Kidney tubule cell (primary cell): ENCODE measurements at regions not wholly inside any gene's neighbourhood (a gene's known extent, or its start where the extent isn't known, plus 50 kb on each side); places are given as distances from the start of the nearest gene placed in this dataset.

Experiments
- DNase-seq: peaks from one replicate; pipeline ENCODE4 v3.0.0-alpha.2; 2018; ENCODE audit warnings: low spot score

- DNase-seq = no peak
Measured at GRCh38 chr10:78274491-78274890, 240.8 kb downstream of the RPS24 start.

DNA sequence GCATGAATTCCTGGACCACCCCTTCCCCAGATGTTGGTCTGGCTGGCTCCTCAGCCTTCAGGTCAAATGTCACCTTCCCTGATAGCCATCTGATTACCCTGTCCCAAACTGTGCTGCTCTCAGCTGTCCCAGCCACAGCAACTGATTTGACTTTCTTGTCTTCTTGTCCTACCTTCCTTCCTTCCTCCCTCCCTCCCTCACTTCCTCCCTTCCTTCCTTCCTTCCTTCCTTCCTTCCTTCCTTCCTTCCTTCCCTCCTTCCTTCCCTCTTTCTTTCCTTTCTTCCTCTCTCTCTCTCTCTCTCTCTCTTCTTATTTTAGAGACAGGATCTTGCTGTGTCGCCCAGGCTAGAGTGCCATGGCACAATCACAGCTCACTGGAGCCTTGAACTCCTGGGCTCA, 242.5 kb downstream of the RPS24 start:
- DNase-seq = no peak

DNA sequence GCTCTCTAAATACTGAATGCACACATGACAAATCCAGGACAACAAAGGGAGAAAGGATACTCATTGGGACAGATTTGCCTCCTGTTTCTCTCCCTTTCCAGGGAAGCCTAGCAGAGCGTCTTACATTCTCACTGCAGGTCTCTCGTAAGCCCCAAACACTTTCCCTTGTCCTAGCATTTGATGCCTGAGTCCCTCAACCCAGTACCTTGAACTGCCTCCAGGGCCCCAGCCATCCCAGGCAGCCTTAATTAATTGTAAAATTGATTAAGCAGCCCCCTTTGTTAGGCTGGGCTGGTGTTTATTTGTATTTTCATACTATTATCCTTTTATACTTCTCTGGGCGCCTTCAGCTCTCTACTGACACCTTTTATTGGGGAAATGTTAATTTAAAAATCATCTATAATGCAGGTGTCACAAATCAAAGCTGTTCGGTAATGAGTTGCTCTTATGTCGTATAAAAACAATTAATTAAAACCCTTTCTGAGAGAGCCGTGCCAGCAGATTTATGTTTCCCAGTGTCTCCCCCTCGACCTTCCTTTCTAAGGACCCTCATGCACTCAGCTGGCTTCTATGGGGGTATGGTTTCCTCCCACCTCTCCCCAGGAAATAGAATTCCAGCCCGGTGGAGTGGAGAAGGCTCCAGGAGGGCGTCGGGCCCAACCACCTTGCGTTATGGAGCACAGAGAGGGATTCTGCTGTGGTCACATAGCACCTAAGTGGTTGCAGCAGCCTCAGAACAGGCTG, 243.8 kb downstream of the RPS24 start:
- no peak for DNase-seq

GRCh38 chr10:78278058-78278404, 244.4 kb downstream of the RPS24 start:
- DNase-seq = no peak

- DNase-seq = no peak
Measured at GRCh38 chr10:78279756-78280155, 246.1 kb downstream of the RPS24 start.

GRCh38 chr10:78280604-78281003, 246.9 kb downstream of the RPS24 start:
- DNase-seq = no peak

DNA sequence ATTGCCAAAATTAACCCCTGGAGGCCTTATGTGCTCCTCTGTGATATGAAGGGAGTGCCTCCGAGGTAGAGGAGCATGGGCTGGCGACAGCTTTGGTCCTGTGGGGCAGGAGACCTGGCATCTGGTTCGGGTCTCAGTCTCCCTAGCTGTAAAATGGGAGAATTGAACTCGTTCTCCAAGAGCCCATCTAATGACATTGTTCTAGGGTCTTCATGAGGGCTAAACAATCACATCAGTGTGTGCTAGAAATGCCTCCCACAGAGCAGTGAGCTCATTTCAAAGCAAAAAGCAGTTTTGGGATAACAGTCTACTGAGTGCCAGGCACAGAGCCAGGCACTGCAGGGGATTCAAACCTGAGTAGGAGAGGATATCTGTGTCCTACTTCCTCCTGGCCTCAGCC, 248.0 kb downstream of the RPS24 start:
- DNase-seq = no peak

GRCh38 chr10:78283069-78283682, 249.5 kb downstream of the RPS24 start:
- DNase-seq = no peak

DNA sequence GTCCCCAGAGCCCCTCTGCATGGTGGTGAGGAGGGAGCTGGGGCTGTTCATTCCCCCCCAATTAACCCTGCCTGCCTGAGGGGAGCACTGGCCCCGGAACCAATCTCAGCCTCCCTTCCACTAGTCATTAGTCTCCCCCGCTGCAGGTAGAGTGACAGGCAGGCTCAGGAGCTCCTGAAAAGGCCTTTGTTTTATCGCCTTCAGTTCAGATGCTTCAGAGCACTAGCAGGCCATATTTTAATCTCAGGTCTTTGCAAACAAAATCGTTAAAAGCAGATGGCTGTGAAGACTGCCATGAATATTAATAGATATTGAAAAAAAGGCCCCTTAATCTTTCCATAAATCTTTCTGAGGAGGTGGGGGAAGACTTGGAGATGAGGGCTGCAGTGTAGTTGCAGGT, 250.7 kb downstream of the RPS24 start:
- no peak for DNase-seq

- no peak for DNase-seq
Measured at GRCh38 chr10:78285226-78285625, 251.6 kb downstream of the RPS24 start.

DNA sequence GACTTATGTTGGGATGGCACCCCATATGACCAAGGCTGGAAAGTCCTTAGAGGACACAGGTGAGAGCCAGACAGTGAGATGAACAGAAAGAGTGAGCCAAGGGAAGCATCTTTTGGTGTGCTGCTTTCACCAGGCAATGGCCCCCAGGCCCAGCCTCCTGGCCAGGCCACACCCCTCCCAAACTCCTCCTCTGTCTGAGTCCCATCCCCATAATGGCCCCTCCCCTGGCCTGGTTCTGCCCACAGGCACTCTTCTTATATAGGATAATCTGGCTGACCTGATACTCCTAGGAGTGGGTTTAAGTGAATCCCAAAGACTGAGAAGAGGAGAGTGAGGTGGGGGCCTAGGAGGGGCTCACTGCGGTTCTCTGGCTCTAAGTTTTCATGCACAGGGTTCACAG, 252.5 kb downstream of the RPS24 start:
- no peak for DNase-seq

DNA sequence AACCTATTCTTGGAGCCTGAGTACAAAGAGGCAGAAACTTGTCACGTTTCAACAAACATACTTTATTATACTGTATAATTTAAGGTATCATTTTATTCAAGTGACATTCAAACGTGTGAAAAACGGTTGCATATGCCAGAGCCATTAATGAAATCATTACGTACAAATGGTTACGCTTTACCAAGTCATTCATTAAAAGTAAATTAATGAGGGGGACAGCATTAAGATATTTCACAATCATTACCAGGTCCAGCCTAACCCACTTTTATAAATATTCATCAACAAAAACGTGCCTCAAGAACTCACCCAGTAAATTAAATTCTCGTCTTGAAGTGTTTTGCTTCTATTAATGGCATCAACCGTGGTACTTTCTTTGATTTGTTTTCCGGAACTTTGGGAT, 253.0 kb downstream of the RPS24 start:
- no peak for DNase-seq

DNA sequence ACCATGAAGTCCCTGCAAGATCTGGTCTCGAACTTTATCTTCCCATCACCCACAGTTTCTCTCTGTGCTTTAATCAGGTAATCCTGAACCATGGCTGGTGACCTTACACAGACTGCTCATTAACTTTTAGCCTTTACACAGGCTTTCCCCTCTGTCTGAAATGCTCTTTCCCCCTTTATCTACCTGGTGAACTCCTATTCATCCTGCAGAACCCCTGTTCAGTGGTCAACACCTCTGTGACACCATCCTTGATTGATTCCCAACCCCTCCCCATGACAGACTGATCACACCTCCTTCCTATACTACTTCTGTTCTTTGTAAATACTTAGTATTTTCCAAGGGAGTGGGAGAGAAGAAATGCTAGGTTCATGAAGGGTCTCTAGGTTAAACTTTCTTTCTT, 254.0 kb downstream of the RPS24 start:
- DNase-seq = no peak

- no peak for DNase-seq
Measured at GRCh38 chr10:78288663-78289062, 255.0 kb downstream of the RPS24 start.

GRCh38 chr10:78290131-78290750, 256.6 kb downstream of the RPS24 start:
- no peak for DNase-seq

GRCh38 chr10:78291722-78292121, 258.1 kb downstream of the RPS24 start:
- no peak for DNase-seq

DNA sequence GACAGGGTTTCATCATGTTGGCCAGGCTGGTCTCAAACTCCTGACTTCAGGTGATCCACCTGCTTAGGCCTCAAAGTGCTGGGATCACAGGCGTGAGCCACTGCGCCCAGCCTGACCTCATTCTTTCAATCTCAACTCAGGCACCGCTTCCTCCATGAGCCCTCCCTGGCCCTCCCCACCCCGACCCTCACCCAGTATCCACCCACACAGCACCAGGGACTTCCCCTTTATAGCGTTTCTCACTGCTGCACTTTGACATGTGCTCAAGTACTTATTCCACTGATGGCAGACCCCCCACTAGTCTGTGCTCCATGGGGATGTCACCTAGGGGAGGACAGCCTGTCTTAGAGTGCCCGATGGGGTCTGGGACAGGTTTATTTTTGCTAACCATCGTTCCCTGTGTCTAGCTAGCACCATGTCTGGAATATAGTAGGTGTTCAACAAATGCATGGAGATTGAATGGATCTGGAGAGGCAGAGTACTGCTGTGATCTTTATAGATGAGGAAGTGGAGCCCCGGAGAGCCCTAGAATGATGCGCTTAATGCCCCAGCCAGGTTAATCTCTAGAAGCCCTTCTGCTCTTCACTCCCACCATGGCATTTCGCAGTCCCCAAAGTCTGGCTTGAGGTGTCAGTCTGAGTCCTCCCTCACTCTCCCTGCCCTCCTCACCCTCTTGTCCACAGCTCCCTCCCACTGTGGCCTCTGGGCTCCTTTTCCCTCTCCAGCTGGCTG, 258.8 kb downstream of the RPS24 start:
- DNase-seq = no peak

DNA sequence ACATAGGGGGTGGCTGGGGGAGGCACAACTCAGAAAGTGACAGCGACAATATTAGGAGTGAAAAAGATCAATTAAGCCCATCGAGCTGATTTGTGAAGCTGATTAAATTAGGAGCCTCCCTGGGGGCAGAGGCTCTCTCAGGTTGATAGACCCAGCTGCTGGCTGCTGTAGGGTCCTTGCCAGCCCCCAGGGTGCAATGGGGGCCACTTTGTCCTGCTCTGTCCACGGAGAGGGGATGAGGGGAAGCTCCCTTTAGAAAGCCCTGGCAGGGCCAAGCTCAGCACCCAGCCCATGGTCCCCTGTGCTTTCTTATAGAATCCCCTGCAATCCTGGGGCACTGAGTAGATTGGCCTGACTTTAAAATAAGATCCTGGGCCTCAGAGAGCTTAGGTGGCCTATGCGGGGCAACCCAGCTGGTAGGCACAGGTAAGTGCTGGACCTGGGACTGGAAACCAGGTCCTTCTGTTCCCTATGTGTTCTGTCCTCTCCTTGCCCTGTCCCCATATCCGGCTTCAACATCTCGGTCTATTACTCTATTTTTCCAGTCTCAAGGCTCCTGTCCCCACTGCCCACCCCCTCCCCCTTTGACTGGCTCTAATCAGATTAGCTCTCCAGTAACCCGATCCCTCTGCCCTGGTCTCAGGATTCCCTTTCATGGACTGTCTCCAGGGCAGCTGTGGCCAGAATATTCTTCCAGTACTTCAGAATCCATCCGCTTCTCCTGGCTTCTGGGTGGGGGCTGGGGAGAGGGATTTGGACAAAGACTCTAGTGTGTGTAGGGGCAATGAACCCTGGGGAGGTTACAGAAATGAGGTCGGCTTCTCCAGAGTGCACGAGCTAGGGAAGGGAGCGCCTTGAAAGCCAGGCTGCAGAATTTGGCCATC, 259.6 kb downstream of the RPS24 start:
- DNase-seq = no peak

DNA sequence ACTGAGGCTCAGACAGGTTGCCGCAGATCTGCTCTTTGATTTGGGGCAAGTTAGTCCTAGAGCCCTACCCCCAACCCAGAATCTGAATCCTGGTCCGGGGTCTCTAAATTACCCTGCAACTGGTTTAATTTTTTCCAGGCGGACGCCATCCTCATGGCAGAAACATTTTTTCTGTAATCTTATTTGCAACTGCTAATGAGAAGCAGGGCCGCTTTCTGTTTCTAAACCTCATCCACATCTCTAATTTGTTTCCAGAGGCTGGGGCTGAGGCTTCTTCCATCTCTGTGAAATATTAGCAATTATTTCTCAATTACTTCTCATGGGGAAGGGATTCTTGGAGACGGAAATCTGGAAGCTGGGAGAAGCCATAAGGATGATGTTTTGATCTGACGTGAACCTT, 261.6 kb downstream of the RPS24 start:
- DNase-seq = no peak

- DNase-seq = no peak
Measured at GRCh38 chr10:78296785-78297184, 263.1 kb downstream of the RPS24 start.

GRCh38 chr10:78297997-78298396, 264.3 kb downstream of the RPS24 start:
- no peak for DNase-seq

DNA sequence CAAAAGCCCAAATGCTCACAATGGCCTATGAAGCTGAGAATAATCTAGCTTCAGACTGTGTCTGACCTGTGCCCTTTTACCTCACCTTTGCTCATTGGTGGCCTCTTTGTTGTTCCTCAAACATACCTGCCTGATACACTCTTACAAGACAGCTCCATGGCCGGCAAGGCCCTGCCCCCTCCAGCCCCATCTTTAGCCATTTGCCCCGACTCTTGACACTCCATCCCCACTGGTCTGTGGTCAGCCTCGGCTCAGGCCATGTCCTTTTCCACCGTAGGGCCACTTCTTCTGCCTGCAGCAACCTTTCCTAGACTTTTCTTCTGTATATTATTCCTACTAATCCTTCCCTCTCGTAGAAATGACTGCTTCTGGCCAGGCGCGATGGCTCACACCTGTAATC, 265.2 kb downstream of the RPS24 start:
- no peak for DNase-seq
